A673 (cell line): ENCODE measurements at regions not wholly inside any gene's neighbourhood (a gene's known extent, or its start where the extent isn't known, plus 50 kb on each side); places are given as distances from the start of the nearest gene placed in this dataset.

Experiments used
- EZH2 ChIP-seq: fragments of 200-600 bp; sonication (generic); IDR thresholded peaks from 2 replicates; pipeline ENCODE4 v1.6.1; 2017; ENCODE audit warnings: borderline replicate concordance, low read depth, mild to moderate bottlenecking, mixed read lengths, antibody characterized with exemption, low read length; ENCODE audit not compliant: poor library complexity, severe bottlenecking
- TF ChIP-seq, protein P1 (sequence below): fragments of 300-800, 200-600 bp; sonication (generic); conservative IDR thresholded peaks from 2 replicates; pipeline ENCODE4 v1.5.1; 2017; ENCODE audit warnings: low read depth, mild to moderate bottlenecking, antibody characterized with exemption, low read length, moderate library complexity, mixed read lengths

GRCh38 chr15:24877174-24877573, 77.6 kb upstream of the SNRPN start:
- TF ChIP-seq, protein P1, sequence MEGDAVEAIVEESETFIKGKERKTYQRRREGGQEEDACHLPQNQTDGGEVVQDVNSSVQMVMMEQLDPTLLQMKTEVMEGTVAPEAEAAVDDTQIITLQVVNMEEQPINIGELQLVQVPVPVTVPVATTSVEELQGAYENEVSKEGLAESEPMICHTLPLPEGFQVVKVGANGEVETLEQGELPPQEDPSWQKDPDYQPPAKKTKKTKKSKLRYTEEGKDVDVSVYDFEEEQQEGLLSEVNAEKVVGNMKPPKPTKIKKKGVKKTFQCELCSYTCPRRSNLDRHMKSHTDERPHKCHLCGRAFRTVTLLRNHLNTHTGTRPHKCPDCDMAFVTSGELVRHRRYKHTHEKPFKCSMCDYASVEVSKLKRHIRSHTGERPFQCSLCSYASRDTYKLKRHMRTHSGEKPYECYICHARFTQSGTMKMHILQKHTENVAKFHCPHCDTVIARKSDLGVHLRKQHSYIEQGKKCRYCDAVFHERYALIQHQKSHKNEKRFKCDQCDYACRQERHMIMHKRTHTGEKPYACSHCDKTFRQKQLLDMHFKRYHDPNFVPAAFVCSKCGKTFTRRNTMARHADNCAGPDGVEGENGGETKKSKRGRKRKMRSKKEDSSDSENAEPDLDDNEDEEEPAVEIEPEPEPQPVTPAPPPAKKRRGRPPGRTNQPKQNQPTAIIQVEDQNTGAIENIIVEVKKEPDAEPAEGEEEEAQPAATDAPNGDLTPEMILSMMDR: no peak
- TF ChIP-seq EZH2: no peak
